ENCODE measurements at regions not wholly inside any gene's neighbourhood (a gene's known extent, or its start where the extent isn't known, plus 50 kb on each side); places are given as distances from the start of the nearest gene placed in this dataset.

- TF ChIP-seq CREM (IDR thresholded peaks at IDR 0.05; ENCODE audit: low read depth) (peak; percentile 66), GABPA (IDR thresholded peaks at IDR 0.05; ENCODE audit: low read depth) (no peak), ZBED1 (IDR thresholded peaks at IDR 0.05; ENCODE audit: borderline replicate concordance) (no peak), ZBTB11 (CRISPR knock-in tag; IDR thresholded peaks at IDR 0.05) (no peak), GATAD2B (conservative IDR thresholded peaks at IDR 0.05; ENCODE audit: low read depth) (no peak), HCFC1 (IDR thresholded peaks at IDR 0.05; ENCODE audit: low read length) (no peak), BHLHE40 (IDR thresholded peaks at IDR 0.05; ENCODE audit: borderline replicate concordance in 1 of 2, low read depth in 2 of 2, low read length in 1 of 2) (peak; percentile 88 to 95), IKZF1 (conservative IDR thresholded peaks at IDR 0.05) (peak; percentile 43; the same call in 1 of the 2 replicates), IKZF2 (IDR thresholded peaks at IDR 0.05) (peak in 1 of 2 experiments; percentile 64; a peak in 3 of 4 replicates), PBX3 (IDR thresholded peaks at IDR 0.05; ENCODE audit: insufficient replicate concordance, low read depth, low read length) (no peak), POLR2AphosphoS5 (IDR thresholded peaks at IDR 0.05; ENCODE audit: low read length) (no peak), E2F4 (IDR thresholded peaks at IDR 0.05; ENCODE audit: low read depth, low read length) (no peak), USF1 (IDR thresholded peaks at IDR 0.05; ENCODE audit: borderline replicate concordance, extremely low read length, insufficient read depth, low read depth, low read length) (peak; percentile 80), ZNF592 (IDR thresholded peaks at IDR 0.05) (no peak), SUPT20H (IDR thresholded peaks at IDR 0.05; ENCODE audit: borderline replicate concordance, control insufficient read depth, low read depth, low read length) (no peak), ZSCAN29 (IDR thresholded peaks at IDR 0.05) (no peak)
Measured at GRCh38 chr1:184843732-184844495, 89.3 kb upstream of the EDEM3 start (continued).

Measured in GM12878 (cell line).